ENCODE measurements at regions not wholly inside any gene's neighbourhood (a gene's known extent, or its start where the extent isn't known, plus 50 kb on each side); places are given as distances from the start of the nearest gene placed in this dataset.
A peak's percentile ranks its signal among the peaks of the same experiment; 100 is the strongest.

- peak; percentile 69 for DNase-seq
These were observed 1134.6 kb downstream of the BCL11B start for GRCh38 chr14:98137131-98138025.

GRCh38 chr14:98138666-98139065, 1133.3 kb downstream of the BCL11B start:
- no peak for DNase-seq

- DNase-seq: no peak
These were observed 1131.0 kb downstream of the BCL11B start for GRCh38 chr14:98140862-98141530.

- no peak for DNase-seq
These were observed 1128.4 kb downstream of the BCL11B start for GRCh38 chr14:98143566-98143965.

- peak; percentile 78 for DNase-seq
These were observed 1127.0 kb downstream of the BCL11B start for GRCh38 chr14:98144964-98145363.

GRCh38 chr14:98146416-98146815, 1125.6 kb downstream of the BCL11B start:
- DNase-seq: no peak

GRCh38 chr14:98154254-98154653, 1117.7 kb downstream of the BCL11B start:
- no peak for DNase-seq

- DNase-seq: no peak
These were observed 1115.6 kb downstream of the BCL11B start for GRCh38 chr14:98156411-98156810.

GRCh38 chr14:98160901-98161300, 1111.1 kb downstream of the BCL11B start:
- DNase-seq: no peak

- peak; percentile 57 for DNase-seq
These were observed 1110.6 kb downstream of the BCL11B start for GRCh38 chr14:98161356-98161755.

GRCh38 chr14:98162856-98163805, 1108.9 kb downstream of the BCL11B start:
- DNase-seq: peak; percentile 12

GRCh38 chr14:98163873-98164272, 1108.1 kb downstream of the BCL11B start:
- DNase-seq: no peak

- no peak for DNase-seq
These were observed 1106.0 kb downstream of the BCL11B start for GRCh38 chr14:98165976-98166375.

GRCh38 chr14:98167275-98167674, 1104.7 kb downstream of the BCL11B start:
- DNase-seq: no peak

GRCh38 chr14:98167705-98168104, 1104.3 kb downstream of the BCL11B start:
- DNase-seq: no peak

- no peak for DNase-seq
These were observed 1103.6 kb downstream of the BCL11B start for GRCh38 chr14:98168211-98168985.

- DNase-seq: no peak
These were observed 1102.8 kb downstream of the BCL11B start for GRCh38 chr14:98169170-98169587.

GRCh38 chr14:98170575-98170974, 1101.4 kb downstream of the BCL11B start:
- DNase-seq: no peak

- no peak for DNase-seq
These were observed 1100.3 kb downstream of the BCL11B start for GRCh38 chr14:98171654-98172053.

GRCh38 chr14:98172243-98172778, 1099.7 kb downstream of the BCL11B start:
- no peak for DNase-seq

- DNase-seq: no peak
These were observed 1098.7 kb downstream of the BCL11B start for GRCh38 chr14:98173305-98173704.
